ACHN (cell line): ENCODE measurements at regions not wholly inside any gene's neighbourhood (a gene's known extent, or its start where the extent isn't known, plus 50 kb on each side); places are given as distances from the start of the nearest gene placed in this dataset.
A peak's percentile ranks its signal among the peaks of the same experiment; 100 is the strongest.

Experiments
- DNase-seq: peaks from one replicate; pipeline ENCODE4 v3.0.0-alpha.2; 2015
- in situ Hi-C: cut with HindIII; loops from 2 replicates; pipeline ENCODE4 v1.10.0; 2017; ENCODE audit warnings: low sequenced_read_pairs, low pct_ligation_motif_present, low pct_unique_long_range_greater_than_20kb

DNA sequence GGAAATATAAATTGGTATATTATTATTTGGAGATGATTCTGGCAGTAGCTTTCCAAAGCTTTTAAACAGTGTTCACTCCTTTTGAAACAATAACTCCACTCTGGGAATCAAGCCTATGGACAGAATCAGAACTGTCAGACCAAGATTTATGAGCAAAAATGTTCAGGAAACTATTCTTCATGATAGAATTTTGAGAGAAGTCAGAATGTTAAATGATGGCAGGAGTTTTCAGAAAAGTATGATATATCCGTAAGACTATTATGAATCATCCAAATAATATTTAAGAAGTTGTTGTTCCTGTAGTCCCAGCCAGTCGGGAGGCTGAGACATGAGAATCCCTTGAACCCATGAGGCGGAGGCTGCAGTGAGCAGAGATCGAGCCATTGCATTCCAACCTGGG, 50.5 kb upstream of the ADGRG2 start:
- in situ Hi-C loops = no loop called here

DNA sequence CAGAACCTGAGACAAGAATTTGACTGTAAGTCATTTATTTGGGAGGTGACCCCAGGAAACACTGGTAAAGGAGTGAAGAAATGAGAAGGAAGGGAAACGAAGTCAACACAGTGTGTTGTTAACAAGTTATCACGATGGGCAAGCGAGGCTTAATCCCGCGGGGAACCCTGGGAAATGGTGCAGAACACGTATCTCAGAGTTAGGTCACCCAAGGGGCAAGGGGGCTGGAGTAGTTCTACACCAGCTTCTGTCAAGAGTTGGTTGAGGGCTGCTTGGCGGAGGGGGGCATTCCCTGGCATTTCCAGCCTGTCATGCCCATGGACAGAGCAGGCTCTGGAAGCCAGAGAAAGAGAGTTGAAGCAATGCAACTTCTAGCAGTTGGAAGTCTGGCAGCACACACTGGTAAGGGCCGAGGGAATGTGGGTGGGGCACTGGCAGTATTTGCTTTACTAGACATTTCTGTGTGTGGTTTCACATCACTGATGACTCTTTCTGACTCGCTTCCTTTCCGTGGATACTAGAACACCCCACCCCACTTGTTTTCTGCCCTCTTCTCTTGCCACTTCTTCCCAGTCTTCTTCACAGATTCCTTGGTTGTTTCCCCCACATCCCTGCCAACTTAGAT, 52.2 kb upstream of the ADGRG2 start:
- in situ Hi-C loops = no loop called here
- peak; percentile 23 for DNase-seq

More for the DNA sequence above, 50.5 kb upstream of the ADGRG2 start:
- DNase-seq = no peak

DNA sequence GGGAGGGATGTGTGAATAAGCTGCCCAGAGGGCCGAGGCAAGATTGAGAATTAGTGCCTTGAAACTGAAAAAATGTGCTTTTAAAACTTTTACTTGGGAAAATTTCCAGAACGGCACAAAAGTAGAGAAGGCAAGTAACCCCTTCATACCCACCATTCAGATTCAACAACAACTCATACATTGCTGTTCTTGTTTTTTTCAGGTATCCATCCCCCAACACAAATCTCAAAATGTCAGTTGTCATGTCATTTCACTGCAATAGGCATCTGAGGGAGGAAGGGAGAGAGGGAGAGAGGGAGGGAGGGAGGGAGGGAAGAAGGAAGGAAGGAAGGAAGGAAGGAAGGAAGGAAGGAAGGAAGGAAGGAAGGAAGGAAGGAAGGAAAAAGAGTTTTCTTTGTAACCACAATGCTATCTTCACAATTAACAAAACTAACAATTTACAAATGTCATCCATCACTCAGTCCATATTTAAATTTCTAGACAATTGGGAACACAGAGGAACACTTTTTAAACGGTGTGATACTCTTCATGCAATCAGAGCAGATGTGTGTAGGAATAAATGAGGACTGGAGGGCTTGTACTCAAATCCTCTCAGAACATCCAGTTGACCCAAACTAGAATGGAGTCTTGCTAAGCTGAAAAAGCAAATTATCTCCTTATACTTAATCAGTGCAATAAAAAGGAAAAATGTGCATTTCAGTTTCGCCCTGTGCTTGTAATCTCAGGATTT, 54.8 kb upstream of the ADGRG2 start:
- no peak for DNase-seq
- in situ Hi-C loops = no loop called here

DNA sequence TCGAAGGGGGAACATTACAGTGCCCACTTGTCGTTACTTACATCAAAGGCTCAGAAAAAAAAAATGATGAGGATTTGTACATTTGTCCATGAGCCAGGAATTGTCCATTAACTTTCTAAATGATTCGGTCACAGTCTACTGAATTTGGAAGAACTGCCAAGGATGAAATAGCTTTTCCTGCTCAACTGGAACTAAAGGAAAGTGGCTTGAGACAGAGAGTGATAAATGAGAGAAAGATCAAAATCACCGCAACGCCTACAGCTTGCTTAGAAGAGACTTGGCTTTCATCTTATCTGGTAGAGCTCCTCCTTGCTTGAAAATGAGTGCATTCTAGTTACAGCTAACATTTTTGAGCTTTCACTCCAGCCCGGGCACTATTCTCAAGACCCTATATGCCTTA, 55.5 kb upstream of the ADGRG2 start:
- in situ Hi-C loops = no loop called here
- peak; percentile 45 for DNase-seq

DNA sequence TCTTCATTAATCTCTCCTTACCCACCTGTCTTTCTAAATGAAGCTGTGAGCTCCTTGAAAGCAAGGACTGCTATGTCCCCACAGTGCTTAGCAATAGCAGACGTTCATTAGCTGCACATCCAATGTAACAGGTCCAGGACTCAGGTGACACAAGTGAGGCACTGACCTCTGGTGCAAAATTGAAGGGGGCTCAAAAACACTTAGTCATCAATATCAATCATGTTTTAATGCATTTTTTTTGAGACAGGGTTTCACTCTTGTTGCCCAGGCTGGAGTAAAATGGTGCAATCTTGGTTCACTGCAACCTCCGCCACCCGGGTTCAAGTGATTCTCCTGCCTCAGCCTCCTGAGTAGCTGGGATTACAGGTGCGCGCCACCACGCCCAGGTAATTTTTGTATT, 56.1 kb upstream of the ADGRG2 start:
- DNase-seq = no peak
- in situ Hi-C loops = no loop called here

DNA sequence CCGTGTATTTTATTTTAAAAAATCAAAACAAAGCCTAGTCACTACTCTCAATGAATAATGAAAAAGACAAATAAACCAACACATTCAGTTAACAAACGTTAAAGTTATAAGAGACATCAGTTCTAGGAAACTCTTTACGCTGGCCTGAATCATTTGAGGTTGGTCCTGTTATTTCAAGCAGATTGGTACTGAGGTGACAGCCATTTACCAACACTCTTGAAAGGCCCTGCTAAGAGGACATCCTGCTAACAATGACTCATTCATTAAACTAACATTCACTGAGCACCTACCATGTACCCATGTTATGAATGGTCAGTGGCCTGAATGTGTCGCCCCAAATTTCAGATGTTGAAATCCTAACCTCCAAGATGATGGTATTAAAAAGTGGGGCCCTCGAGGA, 57.1 kb upstream of the ADGRG2 start:
- no peak for DNase-seq
- in situ Hi-C loops = no loop called here

DNA sequence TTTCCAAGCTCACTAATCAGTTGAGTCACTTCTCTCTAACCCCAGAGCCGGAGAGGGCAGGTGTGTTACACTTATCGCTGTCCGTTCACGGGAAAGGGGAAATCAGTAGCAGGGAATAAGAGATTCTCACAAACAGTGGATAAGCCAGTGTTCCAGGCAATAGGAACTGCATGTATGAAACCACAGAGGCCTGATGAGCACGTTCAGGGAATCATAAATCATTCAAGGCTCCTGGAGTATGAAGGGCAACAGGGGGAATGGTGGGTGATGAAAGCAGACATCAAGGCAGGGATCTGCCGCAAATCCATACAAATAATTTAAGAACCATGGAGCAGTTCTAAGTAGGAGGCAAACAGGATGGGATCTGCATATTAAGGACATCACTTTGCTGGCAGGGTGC, 59.1 kb upstream of the ADGRG2 start:
- DNase-seq = no peak
- in situ Hi-C loops = no loop called here

DNA sequence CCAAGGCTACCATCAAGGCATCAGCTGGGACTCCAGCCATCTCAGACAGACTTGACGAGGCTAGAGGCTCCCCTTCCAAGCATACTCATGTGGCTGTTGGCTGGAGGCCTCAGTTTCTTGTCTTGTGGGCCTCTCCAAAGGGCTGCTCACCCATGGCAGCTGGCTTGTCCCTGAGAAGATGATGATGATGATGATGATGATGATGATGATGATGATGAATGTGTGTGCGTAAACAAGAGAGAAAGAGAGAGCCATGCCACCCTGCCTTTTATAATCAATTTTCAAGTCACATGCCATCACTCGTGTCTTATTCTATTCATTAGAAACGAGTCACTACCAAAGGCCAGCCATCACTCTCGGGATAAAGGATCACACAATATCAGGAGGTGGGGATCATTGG, 60.5 kb upstream of the ADGRG2 start:
- no peak for DNase-seq
- in situ Hi-C loops = no loop called here

DNA sequence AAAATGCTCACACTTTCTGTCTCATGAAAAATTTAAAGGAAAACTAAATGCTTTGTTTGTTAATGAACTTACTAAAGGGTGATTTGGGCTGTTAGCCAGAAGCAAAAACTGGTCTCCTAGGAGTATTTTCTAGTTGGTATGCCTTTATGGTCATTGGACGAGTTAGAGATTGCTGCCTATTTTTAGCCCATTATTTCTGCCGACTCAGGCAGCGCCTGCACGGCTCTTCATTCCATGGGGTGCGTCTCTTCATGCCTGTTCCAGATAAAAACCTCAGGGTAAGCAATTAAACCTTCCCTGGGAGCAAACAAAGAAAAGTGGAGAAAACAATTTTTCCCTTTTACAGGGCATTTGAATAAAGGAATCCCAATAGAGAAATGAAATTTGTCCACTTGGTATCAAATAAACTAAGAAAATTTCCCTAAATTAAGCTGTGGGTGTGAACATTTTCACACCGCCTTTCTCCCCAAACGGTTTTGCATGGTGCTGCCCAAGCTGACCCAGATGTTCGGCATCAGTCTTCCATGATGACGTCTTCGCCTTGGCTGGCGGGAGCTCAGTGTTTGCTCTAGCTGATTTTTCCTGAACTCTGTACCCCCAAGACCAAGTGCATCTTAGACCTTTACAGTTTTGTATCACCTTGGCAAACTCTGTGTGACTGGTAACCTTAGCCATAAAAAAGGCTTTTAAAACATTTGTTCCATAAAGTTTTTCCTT, 61.7 kb upstream of the ADGRG2 start:
- in situ Hi-C loops = no loop called here
- no peak for DNase-seq

DNA sequence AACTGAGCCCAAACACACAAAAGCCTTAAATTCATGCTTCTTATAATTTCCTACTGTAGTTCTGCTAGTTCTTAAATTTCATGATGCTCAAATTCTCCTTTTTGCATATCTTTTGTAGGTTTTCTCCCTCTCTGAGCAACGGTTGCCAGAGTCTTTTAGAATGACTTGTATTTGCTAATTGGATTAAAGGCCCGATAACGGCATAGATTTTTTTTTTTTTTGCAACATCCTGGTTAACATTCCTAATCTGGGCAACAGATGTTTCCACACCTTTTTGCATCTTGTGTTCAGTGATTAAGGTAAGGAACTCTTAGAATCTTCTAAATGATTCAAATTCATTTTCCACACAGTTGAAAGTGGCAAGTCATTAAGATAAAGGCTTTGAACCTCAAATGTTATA, 66.3 kb upstream of the ADGRG2 start:
- no peak for DNase-seq
- in situ Hi-C loops = no loop called here

DNA sequence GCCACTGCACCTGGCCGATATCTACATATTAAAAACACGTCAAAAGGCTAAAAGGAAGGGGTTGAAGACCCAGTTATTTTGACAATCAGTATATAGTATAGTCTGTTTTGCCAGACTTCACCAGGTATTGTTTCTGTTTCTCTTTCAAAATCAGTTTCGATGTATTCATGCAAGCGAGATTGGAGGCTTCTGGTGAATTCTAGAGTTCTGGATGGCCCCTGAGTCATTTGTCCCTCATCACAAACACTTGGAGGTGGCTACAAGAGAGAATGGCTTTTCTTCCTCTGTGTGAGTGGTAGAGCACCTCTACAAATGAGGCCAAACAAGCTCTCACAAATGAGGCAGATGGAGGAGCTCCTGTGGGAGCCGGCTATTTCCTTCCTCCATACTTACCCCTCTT, 68.6 kb upstream of the ADGRG2 start:
- no peak for DNase-seq
- in situ Hi-C loops = no loop called here

DNA sequence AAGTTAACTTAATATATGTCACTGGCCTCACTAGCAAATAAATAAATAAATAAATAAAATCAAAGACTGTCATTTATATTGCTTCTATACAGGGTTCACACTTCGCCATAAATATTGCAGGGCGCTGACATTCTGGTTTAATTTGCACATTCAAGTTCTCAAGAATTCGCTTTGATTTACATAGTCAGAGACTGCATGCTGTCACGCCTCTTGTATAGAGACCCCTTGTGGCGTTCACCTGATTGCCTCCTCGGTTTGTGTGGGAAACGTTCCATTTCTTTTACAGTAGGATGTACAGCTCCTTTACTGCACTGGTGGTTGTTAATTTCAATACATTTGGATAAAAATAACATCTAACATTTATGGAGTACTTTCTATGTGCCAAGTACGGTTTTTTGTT, 71.3 kb upstream of the ADGRG2 start:
- in situ Hi-C loops = no loop called here

DNA sequence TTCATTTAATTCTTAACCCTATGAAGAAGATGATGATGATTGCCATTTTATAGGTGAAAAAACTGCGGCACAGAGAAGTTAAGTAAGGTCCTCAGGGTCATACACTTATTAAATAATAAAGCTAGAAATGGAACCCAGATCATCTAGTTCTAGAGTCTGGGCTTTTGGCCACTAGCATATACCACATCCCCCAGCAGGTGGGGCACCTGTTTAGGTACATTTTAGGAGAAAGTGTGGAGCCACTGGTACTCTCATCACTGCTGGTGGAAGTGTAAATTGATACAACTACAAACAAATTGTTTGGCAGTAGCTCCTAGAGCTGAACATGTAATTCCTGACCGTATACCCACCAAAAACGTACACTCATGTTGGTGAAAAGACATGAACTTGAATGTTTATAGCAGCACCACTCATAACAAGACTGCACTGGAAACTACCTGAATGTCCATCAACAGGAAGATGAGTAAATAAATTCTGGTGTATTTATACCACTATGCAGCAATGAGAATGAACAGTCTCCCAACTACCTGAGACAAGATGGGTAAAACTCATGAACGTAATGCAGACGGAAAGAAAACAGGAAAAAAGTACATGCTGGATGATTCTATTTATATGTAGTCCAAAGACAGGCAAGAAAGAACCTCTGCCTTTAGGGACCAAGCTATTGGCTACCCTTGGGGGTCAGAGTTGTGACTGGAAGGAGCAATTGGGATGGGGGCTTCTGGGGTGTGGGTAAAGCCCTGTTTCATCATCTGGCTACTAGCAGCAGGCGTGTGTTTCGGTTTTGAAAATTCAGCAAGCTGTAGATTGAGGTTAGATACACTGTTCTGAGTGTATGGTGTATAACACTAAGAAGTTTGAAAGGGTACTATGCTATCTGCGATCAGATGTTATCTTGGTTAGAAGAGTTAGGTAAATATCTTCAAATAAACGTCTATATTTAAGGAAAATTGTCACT, 72.3 kb upstream of the ADGRG2 start:
- in situ Hi-C loops = no loop called here
- no peak for DNase-seq

More for the DNA sequence above, 71.3 kb upstream of the ADGRG2 start:
- no peak for DNase-seq

DNA sequence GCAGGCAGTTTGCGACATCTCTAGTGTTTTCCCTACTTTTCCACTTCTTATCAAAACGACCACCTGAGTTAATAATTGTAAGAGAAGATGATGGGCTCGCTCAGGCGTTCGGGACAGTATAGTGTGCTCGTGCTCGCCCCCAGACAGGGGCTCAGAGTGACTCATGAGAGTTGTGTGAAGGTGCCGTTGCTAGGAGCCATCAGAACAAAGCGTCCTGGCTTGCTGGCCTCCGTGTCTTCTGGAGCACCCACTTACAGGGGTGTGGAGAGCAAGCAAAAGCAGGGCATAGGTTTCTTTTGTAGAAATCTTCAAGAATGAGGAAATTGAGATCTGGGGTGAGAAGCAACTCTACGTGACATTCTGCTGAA, 73.0 kb upstream of the ADGRG2 start:
- DNase-seq = no peak
- in situ Hi-C loops = no loop called here

DNA sequence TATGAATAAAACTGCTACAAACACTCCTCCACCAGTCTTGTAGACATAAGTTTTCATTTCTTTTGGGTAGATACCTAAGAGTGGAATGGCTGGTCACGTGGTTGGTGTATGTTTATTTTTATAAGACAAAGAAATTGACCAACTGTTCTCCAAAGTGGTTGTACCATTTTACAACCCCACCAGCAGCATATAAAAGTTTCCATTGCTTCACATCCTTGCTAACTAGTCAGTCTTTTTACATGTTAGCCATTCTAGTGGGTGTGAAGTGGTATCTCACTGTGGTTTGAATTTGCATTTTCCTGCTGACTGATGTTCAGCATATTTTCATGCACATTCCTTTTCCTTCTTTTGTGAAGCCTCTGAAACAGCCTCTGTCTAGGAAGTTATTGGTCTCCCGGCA, 76.2 kb upstream of the ADGRG2 start:
- no peak for DNase-seq
- in situ Hi-C loops = no loop called here

DNA sequence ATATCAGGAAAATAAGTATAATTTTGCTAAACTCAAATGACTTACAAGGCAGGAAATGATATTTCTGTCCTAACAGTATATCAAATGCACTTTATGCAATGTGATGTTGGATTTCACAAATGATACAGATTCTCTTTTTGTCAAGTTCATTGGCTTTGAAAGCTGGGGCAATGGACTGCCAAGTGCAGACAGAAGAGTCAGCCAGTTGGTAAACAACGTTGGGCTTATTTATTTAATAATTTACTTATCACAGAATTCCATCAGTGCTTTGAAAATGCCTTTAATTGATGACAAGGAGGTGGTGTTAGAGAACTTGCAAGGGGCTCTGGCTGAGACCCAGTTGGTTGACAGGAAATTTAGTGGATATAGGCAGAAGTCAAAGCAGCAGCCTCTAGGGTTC, 79.9 kb upstream of the ADGRG2 start:
- DNase-seq = no peak
- in situ Hi-C loops = no loop called here

DNA sequence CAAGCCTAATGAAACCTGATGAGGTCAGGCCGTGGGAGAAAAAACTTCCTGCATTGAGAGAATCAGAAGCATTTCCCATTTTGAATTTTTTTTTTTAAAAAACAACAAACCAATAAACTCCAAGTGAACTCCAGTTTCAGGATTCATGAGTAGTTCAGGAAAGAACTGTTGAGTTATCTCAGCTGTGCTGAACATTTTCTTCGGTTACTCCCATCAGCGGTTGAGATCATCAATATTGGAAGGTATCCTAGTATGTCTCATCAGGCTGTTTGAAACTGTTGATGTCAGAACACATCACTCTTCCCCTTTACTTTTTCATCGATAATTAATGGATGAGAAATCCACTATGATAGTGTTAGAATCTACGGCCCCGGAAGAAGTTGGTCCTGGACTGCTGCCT, 82.4 kb upstream of the ADGRG2 start:
- DNase-seq = no peak
- in situ Hi-C loops = no loop called here

DNA sequence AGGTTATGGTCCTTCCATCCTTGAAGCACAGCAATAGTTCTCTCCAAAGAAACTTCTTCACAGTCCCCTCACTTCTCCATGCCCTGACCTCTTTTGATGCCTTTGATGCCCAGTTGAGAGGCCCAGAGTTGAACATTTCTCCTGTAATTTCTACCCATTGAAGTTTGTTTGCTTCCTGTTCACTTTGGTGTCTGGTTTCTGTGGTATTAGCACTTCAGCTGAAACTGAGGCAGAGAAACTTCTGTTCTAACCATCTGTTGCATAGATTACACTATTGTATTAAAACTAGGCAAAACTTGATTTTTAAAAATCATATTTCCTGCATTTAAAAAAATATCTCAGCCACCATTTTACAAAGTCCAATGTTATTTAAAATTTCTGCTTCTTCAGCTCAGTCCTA, 89.8 kb upstream of the ADGRG2 start:
- in situ Hi-C loops = no loop called here
- no peak for DNase-seq

DNA sequence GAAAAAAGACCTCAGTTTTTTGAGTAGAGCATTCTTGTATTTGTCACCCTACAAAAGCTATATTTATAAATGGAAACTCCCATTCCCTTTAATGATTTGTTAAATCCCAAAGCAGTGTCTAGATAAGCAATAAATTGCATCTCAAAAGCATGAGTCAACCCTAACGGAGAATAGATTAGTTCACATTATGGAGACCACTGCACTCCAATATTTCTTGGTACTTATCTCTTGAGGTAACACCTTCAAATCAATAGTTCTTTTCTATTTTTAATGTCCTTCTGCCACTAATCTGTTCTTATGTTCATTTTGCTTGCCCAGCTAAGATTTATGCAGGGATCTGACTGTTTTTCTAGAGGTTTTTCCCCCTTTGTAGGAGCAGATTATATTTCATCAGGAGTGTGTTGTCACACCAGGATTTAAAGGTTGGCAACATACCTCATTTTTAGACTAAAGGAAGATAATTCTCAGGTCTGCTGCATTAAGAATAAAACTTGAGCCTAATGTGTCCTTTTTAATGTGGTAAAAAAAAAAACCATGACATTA, 91.4 kb upstream of the ADGRG2 start:
- in situ Hi-C loops = no loop called here
- DNase-seq = no peak
